ENCODE measurements at regions not wholly inside any gene's neighbourhood (a gene's known extent, or its start where the extent isn't known, plus 50 kb on each side); places are given as distances from the start of the nearest gene placed in this dataset.

DNA sequence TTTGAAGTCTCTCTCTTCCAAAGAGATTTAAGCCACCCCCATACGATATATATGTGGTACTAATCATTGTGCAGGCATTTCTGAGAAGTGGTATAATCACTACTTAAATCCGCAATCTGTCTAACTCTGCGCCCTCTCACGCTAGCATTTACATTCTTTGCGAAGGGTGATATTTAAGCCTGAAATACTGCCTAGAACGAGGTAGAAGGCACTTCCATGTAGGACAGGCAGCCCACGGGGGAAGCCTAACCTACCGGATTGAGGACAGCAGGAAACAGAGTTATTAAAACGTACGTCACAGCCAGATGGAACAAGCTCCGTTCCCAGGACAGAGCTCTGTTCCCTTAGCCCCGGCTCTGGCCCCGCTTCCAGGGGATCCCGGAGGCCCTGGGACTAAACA lies 59.3 kb upstream of the ECHDC3 start:
- WGBS, 2 donors (ENCODE audit: low coverage in 1 of 2): 67 to 85% methylated on average over 5 to 14 of the region's 14 CpGs
- no peak for DNase-seq
- Histone ChIP-seq H3K27ac (peak overlapping the region in 1 of 4 donors; percentile 72), H3K27me3 (no peaks in the 10 kb centered on the region), H3K4me3 (no peak overlapping the region), H3K4me1 (peaks cover 0 to 34% (median 22%) of the 10 kb centered on the region in 4 donors), H3K36me3 (no peaks in the 10 kb centered on the region), H3K9me3 (no peaks in the 10 kb centered on the region)
- TF ChIP-seq POLR2A (IDR thresholded peaks at IDR 0.05): no peak
- intact Hi-C loops (cut with DNase I; ENCODE audit: low total_unique reads): no loop called here
- in situ Hi-C loops (cut with MboI; ENCODE audit: low pct_ligation_motif_present in 1 of 4, low pct_unique_long_range_greater_than_20kb in 1 of 4, low sequenced_read_pairs in 3 of 4): no loop called here

DNA sequence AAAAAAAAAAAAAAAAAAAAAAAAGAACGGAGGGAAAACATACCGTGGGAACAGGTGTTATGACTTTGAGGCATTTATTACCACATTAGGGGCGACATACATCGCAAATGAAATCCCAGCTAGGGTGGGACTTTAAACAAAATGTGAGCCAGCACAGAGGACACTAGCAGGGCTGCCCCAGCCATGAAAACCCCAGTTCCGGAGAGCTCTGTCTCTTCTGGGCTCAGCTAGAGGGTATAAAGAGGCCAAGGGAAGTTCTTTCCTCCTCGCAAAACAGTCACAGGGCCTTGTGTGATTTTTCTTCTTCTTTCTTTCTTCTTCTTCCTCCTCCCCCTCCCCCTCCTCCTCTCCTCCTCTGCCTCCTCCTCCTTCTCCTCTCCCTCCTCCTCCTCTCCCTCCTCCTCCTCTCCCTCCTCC lies 59.9 kb upstream of the ECHDC3 start:
- Histone ChIP-seq H3K27ac (no peak overlapping the region), H3K4me3 (no peak overlapping the region), H3K4me1 (peaks cover 0 to 34% (median 22%) of the 10 kb centered on the region in 4 donors), H3K9me3 (no peaks in the 10 kb centered on the region), H3K36me3 (no peaks in the 10 kb centered on the region), H3K27me3 (no peaks in the 10 kb centered on the region)
- in situ Hi-C loops (cut with MboI; ENCODE audit: low pct_ligation_motif_present in 1 of 4, low pct_unique_long_range_greater_than_20kb in 1 of 4, low sequenced_read_pairs in 3 of 4) (no loop called here), intact Hi-C loops (cut with DNase I; ENCODE audit: low total_unique reads) (no loop called here)
- TF ChIP-seq, protein P1, sequence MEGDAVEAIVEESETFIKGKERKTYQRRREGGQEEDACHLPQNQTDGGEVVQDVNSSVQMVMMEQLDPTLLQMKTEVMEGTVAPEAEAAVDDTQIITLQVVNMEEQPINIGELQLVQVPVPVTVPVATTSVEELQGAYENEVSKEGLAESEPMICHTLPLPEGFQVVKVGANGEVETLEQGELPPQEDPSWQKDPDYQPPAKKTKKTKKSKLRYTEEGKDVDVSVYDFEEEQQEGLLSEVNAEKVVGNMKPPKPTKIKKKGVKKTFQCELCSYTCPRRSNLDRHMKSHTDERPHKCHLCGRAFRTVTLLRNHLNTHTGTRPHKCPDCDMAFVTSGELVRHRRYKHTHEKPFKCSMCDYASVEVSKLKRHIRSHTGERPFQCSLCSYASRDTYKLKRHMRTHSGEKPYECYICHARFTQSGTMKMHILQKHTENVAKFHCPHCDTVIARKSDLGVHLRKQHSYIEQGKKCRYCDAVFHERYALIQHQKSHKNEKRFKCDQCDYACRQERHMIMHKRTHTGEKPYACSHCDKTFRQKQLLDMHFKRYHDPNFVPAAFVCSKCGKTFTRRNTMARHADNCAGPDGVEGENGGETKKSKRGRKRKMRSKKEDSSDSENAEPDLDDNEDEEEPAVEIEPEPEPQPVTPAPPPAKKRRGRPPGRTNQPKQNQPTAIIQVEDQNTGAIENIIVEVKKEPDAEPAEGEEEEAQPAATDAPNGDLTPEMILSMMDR (IDR thresholded peaks at IDR 0.05): no peak
- no peak for TF ChIP-seq POLR2A (IDR thresholded peaks at IDR 0.05)
- TF ChIP-seq EP300 (IDR thresholded peaks at IDR 0.05; ENCODE audit: low read depth): no peak
- TF ChIP-seq POLR2AphosphoS5 (IDR thresholded peaks at IDR 0.05): no peak
- 67 to 74% methylated on average over 4 to 6 of the region's 6 CpGs for WGBS, 2 donors (ENCODE audit: low coverage in 1 of 2)
- DNase-seq: no peak

DNA sequence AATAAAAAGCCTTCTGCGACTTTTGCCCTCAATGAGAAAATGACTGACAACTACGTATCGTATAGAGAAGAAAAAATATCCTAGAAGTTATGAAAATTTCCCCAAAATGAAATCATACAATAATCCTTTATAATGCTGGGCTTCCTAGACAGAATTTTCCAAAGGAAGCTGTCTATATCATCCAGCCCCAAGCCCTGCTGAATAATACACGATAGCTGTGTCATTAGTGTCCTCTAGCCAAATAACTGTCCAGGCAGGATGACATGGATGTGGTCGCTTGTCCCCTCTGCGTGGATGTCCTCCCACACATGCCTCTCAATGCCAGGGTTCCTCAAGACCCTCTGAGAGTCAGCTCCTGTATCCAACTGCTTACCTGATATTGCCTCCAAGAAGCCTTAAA lies 61.7 kb upstream of the ECHDC3 start:
- WGBS, 2 donors (ENCODE audit: low coverage in 1 of 2): 84% methylated on average over 4 to 6 of the region's 6 CpGs
- Histone ChIP-seq H3K9me3 (no peaks in the 10 kb centered on the region), H3K36me3 (no peaks in the 10 kb centered on the region), H3K4me1 (peaks cover 0 to 25% (median 16%) of the 10 kb centered on the region in 4 donors), H3K27ac (no peak overlapping the region), H3K4me3 (no peak overlapping the region), H3K27me3 (no peaks in the 10 kb centered on the region)
- in situ Hi-C loops (cut with MboI; ENCODE audit: low pct_ligation_motif_present in 1 of 4, low pct_unique_long_range_greater_than_20kb in 1 of 4, low sequenced_read_pairs in 3 of 4) (no loop called here), intact Hi-C loops (cut with DNase I; ENCODE audit: low total_unique reads) (no loop called here)
- DNase-seq: no peak
- TF ChIP-seq, protein P1 (IDR thresholded peaks at IDR 0.05): no peak
- TF ChIP-seq POLR2AphosphoS5 (IDR thresholded peaks at IDR 0.05) (no peak), EP300 (IDR thresholded peaks at IDR 0.05; ENCODE audit: low read depth) (no peak), POLR2A (IDR thresholded peaks at IDR 0.05) (no peak)

DNA sequence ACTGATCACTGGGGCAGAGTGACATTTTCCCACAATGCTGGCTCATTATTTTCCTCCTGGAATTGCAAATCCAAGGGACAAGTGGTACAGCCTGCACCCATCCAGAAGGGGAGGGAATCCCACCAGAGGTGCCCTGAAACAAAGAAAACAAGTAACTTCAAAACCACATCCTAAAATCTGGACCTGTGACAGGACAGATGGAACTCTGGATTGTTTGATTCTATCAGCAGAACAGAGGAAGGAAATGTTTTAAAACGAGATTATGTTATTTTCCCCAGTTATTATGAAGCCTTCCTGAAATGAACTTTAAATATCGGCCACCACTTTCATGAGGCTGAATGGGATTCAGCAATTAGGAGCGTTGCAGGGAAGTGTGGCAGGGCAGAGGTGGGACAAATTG lies 62.2 kb upstream of the ECHDC3 start:
- in situ Hi-C loops (cut with MboI; ENCODE audit: low pct_ligation_motif_present in 1 of 4, low pct_unique_long_range_greater_than_20kb in 1 of 4, low sequenced_read_pairs in 3 of 4): no loop called here
- WGBS, 2 donors (ENCODE audit: low coverage in 1 of 2): 45 to 49% methylated on average over 3 of the region's 3 CpGs
- no peaks in the 10 kb centered on the region for H3K9me3 ChIP-seq

More for the DNA sequence above, 62.2 kb upstream of the ECHDC3 start:
- DNase-seq: no peak
- Histone ChIP-seq H3K36me3 (no peaks in the 10 kb centered on the region), H3K4me1 (peaks cover 0 to 20% (median 10%) of the 10 kb centered on the region in 4 donors), H3K27me3 (no peaks in the 10 kb centered on the region), H3K4me3 (no peak overlapping the region), H3K27ac (no peak overlapping the region)
- TF ChIP-seq POLR2A (IDR thresholded peaks at IDR 0.05): no peak
- TF ChIP-seq, protein P1 (IDR thresholded peaks at IDR 0.05): no peak
- no peak for TF ChIP-seq EP300 (IDR thresholded peaks at IDR 0.05; ENCODE audit: low read depth)
- TF ChIP-seq POLR2AphosphoS5 (IDR thresholded peaks at IDR 0.05): no peak
- intact Hi-C loops (cut with DNase I; ENCODE audit: low total_unique reads): no loop called here

All from transverse colon (tissue), 4 donors.